GM12875 (cell line): ENCODE measurements at regions not wholly inside any gene's neighbourhood (a gene's known extent, or its start where the extent isn't known, plus 50 kb on each side); places are given as distances from the start of the nearest gene placed in this dataset.

Experiments
- H3K4me3 ChIP-seq: one replicate; pipeline ENCODE4 v1.5.1; 2011; ENCODE audit warnings: low read depth, low read length, control low read depth
- CTCF ChIP-seq: IDR thresholded peaks from 2 replicates; pipeline ENCODE4 v1.5.1; 2011; ENCODE audit warnings: low read depth, mild to moderate bottlenecking, control low read depth, inconsistent platforms, low read length, moderate library complexity, borderline replicate concordance; ENCODE audit not compliant: insufficient read depth

- no peak for TF ChIP-seq CTCF
These were observed 105.2 kb upstream of the CARMIL1 start for GRCh38 chr6:25173951-25174474.

GRCh38 chr6:25174678-25175077 lies 104.5 kb upstream of the CARMIL1 start:
- TF ChIP-seq CTCF, result no peak
- no peak overlapping the region for H3K4me3 ChIP-seq

More at GRCh38 chr6:25173951-25174474, 105.2 kb upstream of the CARMIL1 start:
- no peak overlapping the region for H3K4me3 ChIP-seq

GRCh38 chr6:25175196-25175595 lies 104.0 kb upstream of the CARMIL1 start:
- TF ChIP-seq CTCF, result no peak
- no peak overlapping the region for H3K4me3 ChIP-seq

- no peak for TF ChIP-seq CTCF
- H3K4me3 ChIP-seq, result no peak overlapping the region
These were observed 103.5 kb upstream of the CARMIL1 start for GRCh38 chr6:25175681-25176080.

GRCh38 chr6:25176466-25176865 lies 102.7 kb upstream of the CARMIL1 start:
- TF ChIP-seq CTCF, result no peak
- no peak overlapping the region for H3K4me3 ChIP-seq

GRCh38 chr6:25177500-25178028 lies 101.6 kb upstream of the CARMIL1 start:
- TF ChIP-seq CTCF, result no peak
- H3K4me3 ChIP-seq, result no peak overlapping the region

GRCh38 chr6:25178336-25179035 lies 100.7 kb upstream of the CARMIL1 start:
- no peak overlapping the region for H3K4me3 ChIP-seq
- no peak for TF ChIP-seq CTCF
